CD4-positive, alpha-beta T cell (primary cell): ENCODE measurements at regions not wholly inside any gene's neighbourhood (a gene's known extent, or its start where the extent isn't known, plus 50 kb on each side); places are given as distances from the start of the nearest gene placed in this dataset.

Experiments
- ATAC-seq: fragments of 200-7000 bp; cut with Tn5 transposase; one replicate; pipeline ENCODE4 v1.10.0; 2022; ENCODE audit warnings: mild to moderate bottlenecking; ENCODE audit not compliant: poor library complexity
- CTCF ChIA-PET: fragments of 350-600 bp; sonication (Branson Sonifier 250); formaldehyde crosslinking; loops from one replicate; lab custom pipeline; 2021; ENCODE audit warnings: antibody characterized with exemption, inconsistent platforms; lab: Charles Lee
- POLR2A ChIA-PET: fragments of 350-600 bp; sonication (Branson Sonifier 250); formaldehyde crosslinking; loops from one replicate; lab custom pipeline; 2021; ENCODE audit warnings: antibody characterized with exemption, inconsistent platforms; lab: Charles Lee
- DNase-seq, 14 experiments: peaks; one replicate each; pipeline ENCODE4 v3.0.0-alpha.2; 2013 to 2020; ENCODE audit warnings: mixed read lengths in 2 of 14
- H3K27ac ChIP-seq, 2 donors: one replicate each; pipeline versions ENCODE4 v1.5.1 to v1.7.0; 2013; ENCODE audit warnings: low read length in 2 of 2, low read depth in 1 of 2, mild to moderate bottlenecking in 1 of 2
- H3K27me3 ChIP-seq, 2 experiments: 1 replicate in 1 of 2; 2 replicates in 1 of 2; pipeline versions ENCODE4 v1.6.1 to v1.7.0; 2013; ENCODE audit warnings: low read length in 2 of 2, control low read depth in 1 of 2, mild to moderate bottlenecking in 1 of 2, moderate library complexity in 1 of 2; ENCODE audit not compliant: insufficient read depth in 2 of 2, control insufficient read depth in 1 of 2
- H3K36me3 ChIP-seq: one replicate; pipeline ENCODE4 v1.6.1; 2013; ENCODE audit warnings: low read length, control low read depth; ENCODE audit not compliant: insufficient read depth
- H3K4me1 ChIP-seq: one replicate; pipeline ENCODE4 v1.6.1; 2013; ENCODE audit warnings: low read length, control low read depth; ENCODE audit not compliant: insufficient read depth
- H3K4me3 ChIP-seq: one replicate; pipeline ENCODE4 v1.5.1; 2013; ENCODE audit warnings: mild to moderate bottlenecking, low read length, moderate library complexity
- H3K9me3 ChIP-seq, 2 experiments: 1 replicate in 1 of 2; 2 replicates in 1 of 2; pipeline versions ENCODE4 v1.6.1 to v1.7.0; 2013; ENCODE audit warnings: low read length in 2 of 2, mild to moderate bottlenecking in 2 of 2, control low read depth in 1 of 2, moderate library complexity in 1 of 2; ENCODE audit not compliant: control insufficient read depth in 1 of 2, insufficient read depth in 1 of 2
- H3K27ac Mint-ChIP-seq: one replicate; pipeline ENCODE4 v1.8.0; 2020; ENCODE audit warnings: mixed read lengths
- H3K27me3 Mint-ChIP-seq: one replicate; pipeline ENCODE4 v1.8.0; 2021; ENCODE audit warnings: mixed read lengths
- H3K36me3 Mint-ChIP-seq: one replicate; pipeline ENCODE4 v1.8.0; 2021; ENCODE audit warnings: low read depth, mixed read lengths
- H3K4me1 Mint-ChIP-seq: one replicate; pipeline ENCODE4 v1.8.0; 2021; ENCODE audit warnings: low read depth, mixed read lengths
- H3K4me3 Mint-ChIP-seq: one replicate; pipeline ENCODE4 v1.8.0; 2020; ENCODE audit warnings: mild to moderate bottlenecking, mixed read lengths
- H3K9me3 Mint-ChIP-seq: one replicate; pipeline ENCODE4 v1.8.0; 2020; ENCODE audit warnings: mixed read lengths
- intact Hi-C, 2 experiments: fragments of 100-400 bp; cut with DNase I in 1 of 2; cut with micrococcal nuclease in 1 of 2; formaldehyde crosslinking; loops; one replicate each; pipeline versions ENCODE4 v1.15.1 to v1.9.0; 2023 to 2025; cut with DNase I, micrococcal nuclease
- TF ChIP-seq, protein P1 (sequence below): fragments of 200-600 bp; IDR thresholded peaks from one replicate; pipeline ENCODE4 v1.8.0; 2022; ENCODE audit warnings: antibody characterized with exemption, mild to moderate bottlenecking

DNA sequence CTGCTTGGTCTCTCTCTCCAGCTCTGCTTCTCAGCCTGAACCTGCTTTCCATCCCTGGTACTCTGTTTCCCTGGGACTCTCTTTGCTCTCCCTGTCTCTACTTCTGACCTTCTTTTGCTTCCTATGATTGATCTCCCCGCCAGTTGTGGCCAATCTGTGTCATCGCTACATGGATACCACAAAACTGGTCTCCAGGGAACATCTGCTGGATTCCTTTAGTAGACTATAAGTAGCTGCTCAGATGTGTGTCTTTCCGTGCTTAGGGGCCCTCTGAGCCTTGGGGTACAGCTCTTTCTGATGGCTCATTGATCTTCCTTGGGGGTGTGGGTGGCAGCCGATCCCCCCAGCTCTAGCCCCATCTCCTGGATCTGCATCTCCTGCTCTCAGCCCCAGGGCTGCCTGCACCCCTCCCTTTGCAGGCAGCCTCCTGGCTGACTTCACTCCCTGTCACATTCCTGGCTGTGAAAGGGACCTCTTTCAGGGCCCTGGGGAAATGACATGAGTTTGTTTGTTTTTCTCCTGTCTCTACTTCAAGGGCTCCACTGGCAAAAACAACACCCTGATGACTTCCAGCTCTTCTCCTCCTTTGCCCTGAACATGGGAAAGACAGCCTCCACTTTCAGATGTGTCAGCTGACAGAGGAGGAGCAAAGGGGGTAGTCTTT is 333.7 kb downstream of the CYP26B1 start:
- no peak for DNase-seq

DNA sequence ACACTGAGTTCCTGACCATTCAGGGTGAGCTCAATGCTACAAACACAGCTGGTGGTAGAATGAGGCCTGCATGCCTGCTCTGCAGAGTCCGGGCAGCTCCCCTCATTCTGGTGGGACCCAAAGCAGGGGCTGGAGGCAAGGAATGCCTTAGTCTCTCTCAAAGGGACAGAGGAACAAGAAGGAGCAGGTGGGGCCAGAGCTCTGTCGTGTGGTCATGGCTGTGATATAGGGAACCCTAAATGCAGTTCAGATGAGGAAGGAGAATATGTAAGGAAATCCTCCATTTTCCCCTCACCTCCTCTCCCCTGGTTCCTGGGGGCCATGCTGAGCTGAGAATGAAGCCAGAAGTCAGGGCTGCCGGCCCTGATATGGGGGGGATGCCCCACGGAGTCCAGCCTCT is 334.3 kb downstream of the CYP26B1 start:
- Histone ChIP-seq H3K36me3 (no peaks in the 10 kb centered on the region), H3K4me1 (no peaks in the 10 kb centered on the region), H3K27me3 (no peaks in the 10 kb centered on the region), H3K27ac (no peak overlapping the region), H3K9me3 (peaks cover 0 to 3% of the 10 kb centered on the region in 2 experiments), H3K4me3 (no peak overlapping the region)
- H3K4me1 Mint-ChIP-seq = no peaks in the 10 kb centered on the region
- ChIA-PET CTCF (no interaction called here), POLR2A (interaction anchor here (0.6 kb wide), 1 partner anchor 759 kb away, joined by 3 read pairs; no protein-coding TSS in a partner anchor)
- H3K27ac Mint-ChIP-seq = no peak overlapping the region
- H3K27me3 Mint-ChIP-seq = peaks cover 4% of the 10 kb centered on the region
- TF ChIP-seq, protein P1, sequence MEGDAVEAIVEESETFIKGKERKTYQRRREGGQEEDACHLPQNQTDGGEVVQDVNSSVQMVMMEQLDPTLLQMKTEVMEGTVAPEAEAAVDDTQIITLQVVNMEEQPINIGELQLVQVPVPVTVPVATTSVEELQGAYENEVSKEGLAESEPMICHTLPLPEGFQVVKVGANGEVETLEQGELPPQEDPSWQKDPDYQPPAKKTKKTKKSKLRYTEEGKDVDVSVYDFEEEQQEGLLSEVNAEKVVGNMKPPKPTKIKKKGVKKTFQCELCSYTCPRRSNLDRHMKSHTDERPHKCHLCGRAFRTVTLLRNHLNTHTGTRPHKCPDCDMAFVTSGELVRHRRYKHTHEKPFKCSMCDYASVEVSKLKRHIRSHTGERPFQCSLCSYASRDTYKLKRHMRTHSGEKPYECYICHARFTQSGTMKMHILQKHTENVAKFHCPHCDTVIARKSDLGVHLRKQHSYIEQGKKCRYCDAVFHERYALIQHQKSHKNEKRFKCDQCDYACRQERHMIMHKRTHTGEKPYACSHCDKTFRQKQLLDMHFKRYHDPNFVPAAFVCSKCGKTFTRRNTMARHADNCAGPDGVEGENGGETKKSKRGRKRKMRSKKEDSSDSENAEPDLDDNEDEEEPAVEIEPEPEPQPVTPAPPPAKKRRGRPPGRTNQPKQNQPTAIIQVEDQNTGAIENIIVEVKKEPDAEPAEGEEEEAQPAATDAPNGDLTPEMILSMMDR = no peak
- no peak for ATAC-seq
- no peak for DNase-seq
- intact Hi-C loops = no loop called here
- no peaks in the 10 kb centered on the region for H3K9me3 Mint-ChIP-seq
- H3K36me3 Mint-ChIP-seq = no peaks in the 10 kb centered on the region
- no peak overlapping the region for H3K4me3 Mint-ChIP-seq

More for the DNA sequence above, 333.7 kb downstream of the CYP26B1 start:
- Mint-ChIP-seq H3K36me3 (no peaks in the 10 kb centered on the region), H3K4me1 (no peaks in the 10 kb centered on the region), H3K27ac (no peak overlapping the region), H3K9me3 (no peaks in the 10 kb centered on the region), H3K27me3 (peaks cover 4% of the 10 kb centered on the region), H3K4me3 (no peak overlapping the region)
- TF ChIP-seq, protein P1 = no peak
- Histone ChIP-seq H3K36me3 (no peaks in the 10 kb centered on the region), H3K4me3 (no peak overlapping the region), H3K9me3 (peaks cover 0 to 3% of the 10 kb centered on the region in 2 experiments), H3K27me3 (no peaks in the 10 kb centered on the region), H3K4me1 (no peaks in the 10 kb centered on the region), H3K27ac (no peak overlapping the region)
- ChIA-PET CTCF (no interaction called here), POLR2A (no interaction called here)
- no peak for ATAC-seq
- intact Hi-C loops = no loop called here

DNA sequence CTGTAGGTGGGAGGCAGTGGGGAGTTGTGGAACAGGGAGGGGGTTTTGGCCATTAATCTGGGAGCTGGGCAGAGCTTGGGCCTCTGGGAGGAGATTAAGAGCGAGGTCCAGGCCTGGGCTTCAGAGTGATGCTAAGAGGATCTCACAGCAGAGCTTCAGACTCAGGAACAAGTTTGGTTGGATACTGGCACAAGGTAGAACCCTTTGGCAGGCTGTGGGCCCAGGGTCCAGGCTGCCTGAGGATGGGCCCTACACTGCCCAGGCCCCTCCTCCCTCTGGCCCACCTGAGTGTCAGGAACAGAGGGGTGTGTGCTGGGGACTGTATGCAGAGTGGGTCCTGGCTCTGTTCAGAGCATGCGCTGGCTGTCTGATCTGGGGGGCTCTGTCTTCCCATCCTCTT is 334.9 kb downstream of the CYP26B1 start:
- Mint-ChIP-seq H3K36me3 (no peaks in the 10 kb centered on the region), H3K27ac (no peak overlapping the region), H3K27me3 (peaks cover under 1% of the 10 kb centered on the region), H3K4me1 (no peaks in the 10 kb centered on the region), H3K9me3 (no peaks in the 10 kb centered on the region), H3K4me3 (no peak overlapping the region)
- ATAC-seq (no peak), DNase-seq (no peak)
- Histone ChIP-seq H3K9me3 (peaks cover 0 to 7% of the 10 kb centered on the region in 2 experiments), H3K4me1 (no peaks in the 10 kb centered on the region), H3K4me3 (no peak overlapping the region), H3K36me3 (no peaks in the 10 kb centered on the region), H3K27ac (no peak overlapping the region), H3K27me3 (no peaks in the 10 kb centered on the region)
- intact Hi-C loops = no loop called here
- CTCF ChIA-PET = no interaction called here
- POLR2A ChIA-PET = interaction anchor here (0.6 kb wide), 1 partner anchor 759 kb away, joined by 3 read pairs; no protein-coding TSS in a partner anchor
- TF ChIP-seq, protein P1 = no peak
